Endodermal cell (in vitro differentiated cells): ENCODE measurements at regions not wholly inside any gene's neighbourhood (a gene's known extent, or its start where the extent isn't known, plus 50 kb on each side); places are given as distances from the start of the nearest gene placed in this dataset.

Experiments
- DNase-seq: peaks from one replicate; pipeline ENCODE4 v3.0.0-alpha.2; 2017
- H3K27ac ChIP-seq: 2 replicates; pipeline ENCODE4 v1.5.1; 2013; ENCODE audit warnings: mild to moderate bottlenecking, low read depth, low read length, moderate library complexity
- H3K27me3 ChIP-seq: 2 replicates; pipeline ENCODE4 v1.6.1; 2013; ENCODE audit warnings: mild to moderate bottlenecking, low read length, moderate library complexity; ENCODE audit not compliant: insufficient read depth, control insufficient read depth, poor library complexity, severe bottlenecking
- H3K36me3 ChIP-seq: 2 replicates; pipeline ENCODE4 v1.7.0; 2013; ENCODE audit warnings: mild to moderate bottlenecking, low read length, moderate library complexity; ENCODE audit not compliant: control insufficient read depth, insufficient read depth
- H3K4me1 ChIP-seq: one replicate; pipeline ENCODE4 v1.7.0; 2013; ENCODE audit warnings: low read length; ENCODE audit not compliant: control insufficient read depth, insufficient read depth
- H3K4me3 ChIP-seq: 2 replicates; pipeline ENCODE4 v1.5.1; 2013; ENCODE audit warnings: mild to moderate bottlenecking, low read length, moderate library complexity
- H3K9ac ChIP-seq: 2 replicates; pipeline ENCODE4 v1.6.1; 2013; ENCODE audit warnings: mild to moderate bottlenecking, low read length, moderate library complexity; ENCODE audit not compliant: poor library complexity, severe bottlenecking; ENCODE audit errors: extremely low read depth
- H3K9me3 ChIP-seq: 2 replicates; pipeline ENCODE4 v1.6.1; 2013; ENCODE audit warnings: mild to moderate bottlenecking, low read length, moderate library complexity; ENCODE audit not compliant: control insufficient read depth
- H3K27ac Mint-ChIP-seq: 2 replicates; pipeline ENCODE4 v1.8.0; 2020; ENCODE audit warnings: mixed read lengths
- H3K27me3 Mint-ChIP-seq: 2 replicates; pipeline ENCODE4 v1.8.0; 2021; ENCODE audit warnings: mild to moderate bottlenecking, mixed read lengths; ENCODE audit not compliant: insufficient read depth
- H3K36me3 Mint-ChIP-seq: 2 replicates; pipeline ENCODE4 v1.8.0; 2020; ENCODE audit warnings: low read depth, mixed read lengths
- H3K4me1 Mint-ChIP-seq: 2 replicates; pipeline ENCODE4 v1.8.0; 2020; ENCODE audit warnings: mixed read lengths
- H3K4me3 Mint-ChIP-seq: 2 replicates; pipeline ENCODE4 v1.8.0; 2020; ENCODE audit warnings: mild to moderate bottlenecking, moderate library complexity, mixed read lengths
- H3K9me3 Mint-ChIP-seq: 2 replicates; pipeline ENCODE4 v1.8.0; 2020; ENCODE audit warnings: mild to moderate bottlenecking, mixed read lengths
- WGBS, 2 experiments: methylation state at CpG; one replicate each; pipeline versions ENCODE4 v1.1.5 to v1.1.7; 2013; ENCODE audit warnings: missing lambda C conversion rate in 2 of 2, mixed read lengths in 1 of 2; ENCODE audit not compliant: insufficient coverage in 1 of 2, insufficient read length in 1 of 2; 5-methylcytosine and 5-hydroxymethylcytosine counted together
- TF ChIP-seq, protein P1 (sequence below): fragments of 200-600 bp; sonication (generic); conservative IDR thresholded peaks from 2 replicates; pipeline ENCODE4 v1.5.0; 2021; ENCODE audit warnings: antibody characterized with exemption, mild to moderate bottlenecking

DNA sequence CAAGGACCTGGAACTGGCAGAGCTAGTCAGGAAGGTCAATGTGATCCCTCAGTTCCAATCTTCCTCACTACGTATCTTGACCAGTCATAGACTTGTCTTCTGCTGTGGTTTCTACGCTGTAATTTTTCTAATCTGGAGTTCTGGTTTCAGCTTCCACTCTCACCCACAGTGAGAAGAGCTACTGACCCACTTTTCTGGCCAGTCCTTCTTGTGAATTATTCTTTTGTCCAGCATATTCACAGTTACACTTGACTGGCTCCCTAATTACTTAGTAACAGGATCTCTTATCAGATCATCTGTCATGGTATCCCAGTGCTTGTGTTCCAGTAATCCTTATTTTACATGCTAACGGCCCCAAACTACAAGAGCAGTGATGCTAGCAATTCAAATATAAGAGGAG lies 72.4 kb upstream of the MME start:
- H3K4me1 ChIP-seq: no peaks in the 10 kb centered on the region
- no peak for DNase-seq
- H3K4me3 ChIP-seq: no peak overlapping the region
- no peaks in the 10 kb centered on the region for H3K36me3 ChIP-seq
- Mint-ChIP-seq H3K4me3 (no peak overlapping the region), H3K9me3 (peaks cover 27% of the 10 kb centered on the region), H3K27me3 (peaks cover 3% of the 10 kb centered on the region), H3K27ac (no peak overlapping the region), H3K36me3 (peaks cover 8% of the 10 kb centered on the region), H3K4me1 (peaks cover 7% of the 10 kb centered on the region)
- TF ChIP-seq, protein P1, sequence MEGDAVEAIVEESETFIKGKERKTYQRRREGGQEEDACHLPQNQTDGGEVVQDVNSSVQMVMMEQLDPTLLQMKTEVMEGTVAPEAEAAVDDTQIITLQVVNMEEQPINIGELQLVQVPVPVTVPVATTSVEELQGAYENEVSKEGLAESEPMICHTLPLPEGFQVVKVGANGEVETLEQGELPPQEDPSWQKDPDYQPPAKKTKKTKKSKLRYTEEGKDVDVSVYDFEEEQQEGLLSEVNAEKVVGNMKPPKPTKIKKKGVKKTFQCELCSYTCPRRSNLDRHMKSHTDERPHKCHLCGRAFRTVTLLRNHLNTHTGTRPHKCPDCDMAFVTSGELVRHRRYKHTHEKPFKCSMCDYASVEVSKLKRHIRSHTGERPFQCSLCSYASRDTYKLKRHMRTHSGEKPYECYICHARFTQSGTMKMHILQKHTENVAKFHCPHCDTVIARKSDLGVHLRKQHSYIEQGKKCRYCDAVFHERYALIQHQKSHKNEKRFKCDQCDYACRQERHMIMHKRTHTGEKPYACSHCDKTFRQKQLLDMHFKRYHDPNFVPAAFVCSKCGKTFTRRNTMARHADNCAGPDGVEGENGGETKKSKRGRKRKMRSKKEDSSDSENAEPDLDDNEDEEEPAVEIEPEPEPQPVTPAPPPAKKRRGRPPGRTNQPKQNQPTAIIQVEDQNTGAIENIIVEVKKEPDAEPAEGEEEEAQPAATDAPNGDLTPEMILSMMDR: no peak
- H3K9ac ChIP-seq: no peak overlapping the region
- WGBS, 2 experiments: 93 to 96% methylated on average over 2 of the region's 3 CpGs
- H3K27me3 ChIP-seq: no peaks in the 10 kb centered on the region
- H3K9me3 ChIP-seq: peaks cover 9% of the 10 kb centered on the region
- no peak overlapping the region for H3K27ac ChIP-seq

DNA sequence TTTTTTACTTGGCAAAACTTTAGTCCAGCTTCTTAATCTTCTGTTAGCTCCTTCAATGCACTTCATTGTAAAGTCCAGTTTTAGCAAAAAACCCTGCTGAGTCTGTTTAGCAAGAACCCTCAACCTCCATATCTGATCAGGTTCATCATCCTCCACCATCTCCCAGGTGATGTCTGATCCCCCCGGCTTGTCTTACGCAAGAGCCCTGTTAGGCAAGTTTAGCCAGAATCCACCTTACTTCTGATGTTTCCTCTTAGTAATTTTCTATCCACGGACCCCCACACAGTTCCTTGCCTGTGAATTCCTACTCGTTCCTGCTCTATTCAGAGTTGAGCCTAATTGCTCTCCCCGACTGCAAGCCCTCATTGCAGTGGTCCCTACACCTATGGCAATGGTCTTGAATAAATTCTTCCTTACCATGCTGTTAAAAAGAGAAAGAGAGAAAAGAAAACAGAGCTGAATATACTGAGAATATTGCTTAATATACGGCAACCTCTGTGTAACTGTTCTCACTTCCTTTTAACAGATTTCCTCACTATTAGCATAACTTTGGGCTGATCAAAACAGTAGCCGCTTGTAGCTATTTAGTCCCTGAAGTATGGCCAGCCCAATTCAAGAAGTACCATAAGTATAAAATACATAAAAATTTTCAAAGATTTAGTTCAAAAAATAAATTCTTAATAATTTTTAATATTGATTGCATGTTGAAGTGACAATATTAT lies 78.7 kb upstream of the MME start:
- Histone ChIP-seq H3K36me3 (no peaks in the 10 kb centered on the region), H3K4me1 (no peaks in the 10 kb centered on the region), H3K27me3 (no peaks in the 10 kb centered on the region), H3K27ac (no peak overlapping the region), H3K9ac (no peak overlapping the region), H3K9me3 (peaks cover 9% of the 10 kb centered on the region), H3K4me3 (no peak overlapping the region)
- DNase-seq: no peak
- TF ChIP-seq, protein P1: no peak
- peaks cover 27% of the 10 kb centered on the region for H3K9me3 Mint-ChIP-seq
- H3K27ac Mint-ChIP-seq: no peak overlapping the region
- WGBS, 2 experiments: 85 to 92% methylated on average over 5 to 7 of the region's 7 CpGs
- H3K27me3 Mint-ChIP-seq: peaks cover 3% of the 10 kb centered on the region
- peaks cover 8% of the 10 kb centered on the region for H3K36me3 Mint-ChIP-seq
- no peak overlapping the region for H3K4me3 Mint-ChIP-seq
- no peaks in the 10 kb centered on the region for H3K4me1 Mint-ChIP-seq

DNA sequence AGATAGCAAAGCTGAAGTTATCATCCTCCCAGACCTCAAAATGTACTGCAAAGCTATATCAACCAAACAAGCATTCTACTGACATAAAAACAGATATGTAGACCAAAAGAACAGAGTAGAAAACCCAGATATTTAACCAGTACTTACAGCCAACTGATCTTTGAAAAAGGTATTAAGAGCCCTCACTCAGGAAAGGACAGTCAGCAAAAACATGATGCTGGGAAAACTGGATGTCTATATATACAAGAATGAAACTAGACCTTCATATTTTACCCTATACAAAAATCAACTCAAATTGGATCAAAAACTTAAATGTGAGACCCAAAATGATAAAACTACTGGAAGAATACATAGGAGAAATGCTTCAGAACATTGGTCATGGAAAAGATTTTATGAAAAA lies 87.5 kb upstream of the MME start:
- Mint-ChIP-seq H3K4me1 (peaks cover 4% of the 10 kb centered on the region), H3K4me3 (no peak overlapping the region), H3K27me3 (no peaks in the 10 kb centered on the region), H3K36me3 (no peaks in the 10 kb centered on the region), H3K27ac (no peak overlapping the region), H3K9me3 (peaks cover 3% of the 10 kb centered on the region)
- Histone ChIP-seq H3K4me1 (no peaks in the 10 kb centered on the region), H3K4me3 (no peak overlapping the region), H3K9me3 (no peaks in the 10 kb centered on the region), H3K27ac (no peak overlapping the region), H3K9ac (no peak overlapping the region), H3K36me3 (no peaks in the 10 kb centered on the region), H3K27me3 (no peaks in the 10 kb centered on the region)
- no peak for DNase-seq
- TF ChIP-seq, protein P1: no peak
